ENCODE measurements at regions not wholly inside any gene's neighbourhood (a gene's known extent, or its start where the extent isn't known, plus 50 kb on each side); places are given as distances from the start of the nearest gene placed in this dataset.

DNA sequence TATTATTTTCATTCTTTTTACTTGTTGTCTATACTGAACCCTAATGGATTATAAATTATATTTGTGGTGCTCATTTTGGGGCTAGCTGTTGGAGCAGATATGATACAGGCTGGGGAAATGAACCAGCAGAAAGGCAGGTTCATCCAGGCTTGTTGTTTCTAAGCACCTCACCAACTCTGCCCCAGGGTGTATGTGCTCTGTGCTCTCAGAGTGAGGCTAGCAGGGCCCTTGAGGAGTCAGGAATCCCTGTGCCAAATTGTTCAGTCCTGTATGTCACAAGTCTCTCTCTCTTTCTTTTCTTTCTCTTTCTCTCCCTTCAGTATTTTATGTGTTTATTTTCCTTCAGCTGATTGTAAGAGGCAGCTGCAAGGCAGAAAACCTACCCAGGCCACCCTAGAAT lies 181.1 kb upstream of the DPP10 start:
- Histone ChIP-seq H3K27me3 (ENCODE audit: insufficient read depth, low read depth, low read length) (no peaks in the 10 kb centered on the region), H2AFZ (ENCODE audit: low read depth, low read length) (no peak overlapping the region), H3K27ac (ENCODE audit: low read length) (no peak overlapping the region), H3K9ac (ENCODE audit: low read length) (no peak overlapping the region), H4K20me1 (ENCODE audit: insufficient read depth) (no peaks in the 10 kb centered on the region), H3K4me2 (ENCODE audit: low read length) (no peak overlapping the region), H3K9me3 (ENCODE audit: low read length) (no peaks in the 10 kb centered on the region), H3K36me3 (ENCODE audit: insufficient read depth, low read length) (no peaks in the 10 kb centered on the region), H3K4me3 (ENCODE audit: low read length) (no peak overlapping the region), H3F3A (ENCODE audit: insufficient read depth, low read length, poor library complexity, severe bottlenecking) (no peaks in the 10 kb centered on the region), H3K9me2 (ENCODE audit: insufficient read depth, low read length) (no peaks in the 10 kb centered on the region), H3K79me2 (replicated peaks; ENCODE audit: insufficient read depth, low read length) (no peaks in the 10 kb centered on the region)
- no peak for TF ChIP-seq TAF1 (IDR thresholded peaks at IDR 0.05; ENCODE audit: low read depth)

GRCh38 chr2:114265261-114265660 lies 177.2 kb upstream of the DPP10 start:
- Histone ChIP-seq H3K9ac (ENCODE audit: low read length) (no peak overlapping the region), H3K4me3 (ENCODE audit: low read length) (no peak overlapping the region), H3K27me3 (ENCODE audit: insufficient read depth, low read depth, low read length) (no peaks in the 10 kb centered on the region), H4K20me1 (ENCODE audit: insufficient read depth) (no peaks in the 10 kb centered on the region), H3K9me3 (ENCODE audit: low read length) (no peaks in the 10 kb centered on the region), H2AFZ (ENCODE audit: low read depth, low read length) (no peak overlapping the region), H3K79me2 (replicated peaks; ENCODE audit: insufficient read depth, low read length) (no peaks in the 10 kb centered on the region), H3K27ac (ENCODE audit: low read length) (no peak overlapping the region), H3K9me2 (ENCODE audit: insufficient read depth, low read length) (no peaks in the 10 kb centered on the region), H3K4me2 (ENCODE audit: low read length) (no peak overlapping the region), H3F3A (ENCODE audit: insufficient read depth, low read length, poor library complexity, severe bottlenecking) (no peaks in the 10 kb centered on the region), H3K36me3 (ENCODE audit: insufficient read depth, low read length) (no peaks in the 10 kb centered on the region)
- no peak for TF ChIP-seq EZH2 (IDR thresholded peaks at IDR 0.05; ENCODE audit: borderline replicate concordance, insufficient read depth, low read length, poor library complexity, severe bottlenecking)
- no peak for TF ChIP-seq REST (IDR thresholded peaks at IDR 0.05; ENCODE audit: borderline replicate concordance)
- TF ChIP-seq SMC3 (conservative IDR thresholded peaks at IDR 0.05; ENCODE audit: poor library complexity), result no peak
- TF ChIP-seq MXI1 (conservative IDR thresholded peaks at IDR 0.05; ENCODE audit: poor library complexity, severe bottlenecking), result no peak
- TF ChIP-seq RAD21 (conservative IDR thresholded peaks at IDR 0.05), result no peak
- TF ChIP-seq TAF1 (IDR thresholded peaks at IDR 0.05; ENCODE audit: low read depth), result no peak
- no peak for TF ChIP-seq EP300 (conservative IDR thresholded peaks at IDR 0.05; ENCODE audit: poor library complexity, severe bottlenecking)
- TF ChIP-seq POLR2AphosphoS5 (IDR thresholded peaks at IDR 0.05), result no peak
- no peak for TF ChIP-seq CTCF (IDR thresholded peaks at IDR 0.05; ENCODE audit: poor library complexity, severe bottlenecking)

DNA sequence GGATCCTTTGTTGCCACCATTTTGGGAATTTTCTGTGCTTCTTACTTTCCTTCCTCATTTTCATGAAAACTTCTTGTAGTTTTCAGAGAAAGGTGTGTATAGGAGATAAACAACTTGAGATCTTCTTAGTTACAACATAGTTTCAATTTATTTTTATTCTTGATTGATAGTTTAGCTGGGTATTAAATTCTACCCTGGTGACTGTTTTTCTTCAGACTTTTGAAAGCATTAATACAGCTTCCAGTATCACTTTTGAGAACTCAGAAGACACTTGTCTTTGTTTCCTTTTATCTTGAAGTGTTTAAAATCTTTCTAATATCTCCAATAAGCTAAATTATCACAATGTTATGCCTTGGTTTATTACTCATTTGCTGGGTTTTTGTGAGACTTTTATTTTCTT lies 167.5 kb upstream of the DPP10 start:
- no peak overlapping the region for H3K9ac ChIP-seq (ENCODE audit: low read length)
- H3K36me3 ChIP-seq (ENCODE audit: insufficient read depth, low read length), result no peaks in the 10 kb centered on the region
- no peak overlapping the region for H3K4me3 ChIP-seq (ENCODE audit: low read length)
- no peaks in the 10 kb centered on the region for H4K20me1 ChIP-seq (ENCODE audit: insufficient read depth)
- H3K27me3 ChIP-seq (ENCODE audit: insufficient read depth, low read depth, low read length), result no peaks in the 10 kb centered on the region
- H3K79me2 ChIP-seq (replicated peaks; ENCODE audit: insufficient read depth, low read length), result no peaks in the 10 kb centered on the region
- H3K9me2 ChIP-seq (ENCODE audit: insufficient read depth, low read length), result no peaks in the 10 kb centered on the region
- no peaks in the 10 kb centered on the region for H3F3A ChIP-seq (ENCODE audit: insufficient read depth, low read length, poor library complexity, severe bottlenecking)
- H3K4me2 ChIP-seq (ENCODE audit: low read length), result no peak overlapping the region
- H3K27ac ChIP-seq (ENCODE audit: low read length), result no peak overlapping the region
- no peaks in the 10 kb centered on the region for H3K9me3 ChIP-seq (ENCODE audit: low read length)
- no peak overlapping the region for H2AFZ ChIP-seq (ENCODE audit: low read depth, low read length)
- TF ChIP-seq EP300 (conservative IDR thresholded peaks at IDR 0.05; ENCODE audit: poor library complexity, severe bottlenecking), result no peak
- no peak for TF ChIP-seq MXI1 (conservative IDR thresholded peaks at IDR 0.05; ENCODE audit: poor library complexity, severe bottlenecking)
- no peak for TF ChIP-seq POLR2AphosphoS5 (IDR thresholded peaks at IDR 0.05)
- no peak for TF ChIP-seq TAF1 (IDR thresholded peaks at IDR 0.05; ENCODE audit: low read depth)
- TF ChIP-seq CTCF (IDR thresholded peaks at IDR 0.05; ENCODE audit: poor library complexity, severe bottlenecking), result no peak
- no peak for TF ChIP-seq REST (IDR thresholded peaks at IDR 0.05; ENCODE audit: borderline replicate concordance)
- TF ChIP-seq SMC3 (conservative IDR thresholded peaks at IDR 0.05; ENCODE audit: poor library complexity), result no peak
- TF ChIP-seq RAD21 (conservative IDR thresholded peaks at IDR 0.05), result no peak
- TF ChIP-seq EZH2 (IDR thresholded peaks at IDR 0.05; ENCODE audit: borderline replicate concordance, insufficient read depth, low read length, poor library complexity, severe bottlenecking), result no peak
